HepG2 (cell line): ENCODE measurements at regions not wholly inside any gene's neighbourhood (a gene's known extent, or its start where the extent isn't known, plus 50 kb on each side); places are given as distances from the start of the nearest gene placed in this dataset.

ENCODE experiments used
- ATAC-seq: fragments of 200-7000 bp; cut with Tn5 transposase; 3 replicates; pipeline ENCODE4 v1.9.1; 2020; ENCODE audit warnings: mild to moderate bottlenecking, moderate library complexity
- BruUV-seq: library from RNA; stranded (reverse); fragments of 400-500 nt; replicated peaks from 2 replicates; lab custom pipeline; 2021; lab: Mats Ljungman, UMichigan
- CTCF ChIA-PET: fragments of 300-600 bp; formaldehyde crosslinking; extraction: SDS; loops from one replicate; lab custom pipeline; 2021; ENCODE audit warnings: low total read pairs, inconsistent platforms, low intra/inter-chr PET ratio; lab: Yijun Ruan, JAX
- POLR2A ChIA-PET: fragments of 350-600 bp; sonication (Branson Sonifier 250); formaldehyde crosslinking; loops from one replicate; lab custom pipeline; 2020; ENCODE audit warnings: antibody characterized with exemption, inconsistent platforms; lab: Yijun Ruan, JAX
- DNase-seq: peaks from one replicate; pipeline ENCODE4 v3.0.0-alpha.2; 2015; ENCODE audit warnings: low spot score
- FAIRE-seq: peaks from 3 replicates; lab custom pipeline; 2011; peaks lifted over from hg19 to GRCh38; lab: Jason Lieb, UNC
- H2AFZ ChIP-seq: one replicate; pipeline ENCODE4 v1.6.1; 2011; ENCODE audit warnings: low read length, inconsistent platforms
- H3K27ac ChIP-seq: fragments of 300-600 bp; 3 replicates; pipeline ENCODE4 v1.8.0; 2011; ENCODE audit warnings: mixed run types, mild to moderate bottlenecking, mixed read lengths, low read length, inconsistent platforms; ENCODE audit not compliant: insufficient read depth; ENCODE audit errors: extremely low read length
- H3K27me3 ChIP-seq, 2 experiments: fragments of 200-600 bp in 1 of 2; 2 replicates in 1 of 2; 3 replicates in 1 of 2; pipeline versions ENCODE4 v1.6.0 to v1.8.0; 2011; ENCODE audit warnings: low read length in 2 of 2, mild to moderate bottlenecking in 2 of 2, moderate library complexity in 2 of 2, inconsistent platforms in 1 of 2; ENCODE audit not compliant: insufficient read depth in 2 of 2, control insufficient read depth in 1 of 2
- H3K36me3 ChIP-seq, 2 experiments: fragments of 200-600 bp in 1 of 2; replicated peaks in 1 of 2; 2 replicates in 1 of 2; 3 replicates in 1 of 2; pipeline versions ENCODE4 v1.5.1 to v1.8.0; 2011; ENCODE audit warnings: low read length in 2 of 2, inconsistent platforms in 1 of 2; ENCODE audit not compliant: insufficient read depth in 2 of 2, control insufficient read depth in 1 of 2
- H3K4me1 ChIP-seq: 2 replicates; pipeline ENCODE4 v1.5.1; 2012; ENCODE audit warnings: low read length, inconsistent platforms; ENCODE audit not compliant: insufficient read depth
- H3K4me2 ChIP-seq: 2 replicates; pipeline ENCODE4 v1.6.0; 2011; ENCODE audit warnings: low read depth, low read length, inconsistent platforms
- H3K4me3 ChIP-seq, 3 experiments: fragments of 200-600 bp in 1 of 3; sonication (generic), shearing (Covaris generic) in 1 of 3; replicated peaks in 1 of 3; 2 replicates each; pipeline ENCODE4 v1.5.1; 2011 to 2016; ENCODE audit warnings: low read length in 3 of 3, inconsistent platforms in 2 of 3, low read depth in 2 of 3, mild to moderate bottlenecking in 2 of 3, control low read depth in 1 of 3, mixed read lengths in 1 of 3; ENCODE audit not compliant: insufficient read depth in 1 of 3
- H3K79me2 ChIP-seq: one replicate; pipeline ENCODE4 v1.6.1; 2011; ENCODE audit warnings: low read length, inconsistent platforms; ENCODE audit not compliant: insufficient read depth
- H3K9ac ChIP-seq: 2 replicates; pipeline ENCODE4 v1.6.0; 2011; ENCODE audit warnings: mild to moderate bottlenecking, low read depth, low read length, inconsistent platforms; ENCODE audit not compliant: insufficient read depth
- H3K9me3 ChIP-seq: 2 replicates; pipeline ENCODE4 v1.5.1; 2012; ENCODE audit warnings: mild to moderate bottlenecking, low read length
- H4K20me1 ChIP-seq: 2 replicates; pipeline ENCODE4 v1.6.0; 2011; ENCODE audit warnings: inconsistent platforms, mild to moderate bottlenecking, low read length, moderate library complexity; ENCODE audit not compliant: insufficient read depth
- AHDC1 ChIP-seq: sonication (generic); formaldehyde crosslinking; IDR thresholded peaks from 2 replicates; pipeline ENCODE4 v1.5.1; 2020; ENCODE audit warnings: mild to moderate bottlenecking, missing genetic modification reagents, borderline replicate concordance
- EEA1 ChIP-seq: sonication (generic); formaldehyde crosslinking; IDR thresholded peaks from 2 replicates; pipeline ENCODE4 v1.5.1; 2020; ENCODE audit warnings: mild to moderate bottlenecking, missing genetic modification reagents, borderline replicate concordance
- GLMP ChIP-seq: sonication (generic); formaldehyde crosslinking; IDR thresholded peaks from 2 replicates; pipeline ENCODE4 v1.9.0; 2021; ENCODE audit warnings: missing genetic modification reagents, mild to moderate bottlenecking, borderline replicate concordance
- HNF1A ChIP-seq, 2 experiments: sonication (generic) in 1 of 2; formaldehyde crosslinking in 1 of 2; IDR thresholded peaks; 2 replicates each; pipeline versions ENCODE4 v1.4.0 to v1.6.1; 2016 to 2020; ENCODE audit warnings: borderline replicate concordance in 1 of 2, low read depth in 1 of 2, mild to moderate bottlenecking in 1 of 2, missing genetic modification reagents in 1 of 2
- MIER3 ChIP-seq: IDR thresholded peaks from 2 replicates; pipeline ENCODE4 v1.6.1; 2016; ENCODE audit warnings: missing compliant biosample characterization, borderline replicate concordance
- SOX6 ChIP-seq, 2 experiments: fragments of 450-650 bp in 1 of 2; sonication (generic) in 1 of 2; formaldehyde crosslinking in 1 of 2; IDR thresholded peaks; 2 replicates each; pipeline versions ENCODE4 v1.4.0 to v1.6.1; 2017 to 2020; ENCODE audit warnings: antibody characterized with exemption in 1 of 2, mild to moderate bottlenecking in 1 of 2, missing genetic modification reagents in 1 of 2
- THYN1 ChIP-seq: sonication (generic); formaldehyde crosslinking; IDR thresholded peaks from 2 replicates; pipeline ENCODE4 v1.8.1; 2023; ENCODE audit warnings: low read depth, mild to moderate bottlenecking, moderate library complexity, missing genetic modification reagents, borderline replicate concordance
- ZMYM2 ChIP-seq: sonication (generic); formaldehyde crosslinking; IDR thresholded peaks from 2 replicates; pipeline ENCODE4 v1.8.0; 2022; ENCODE audit warnings: mild to moderate bottlenecking, missing genetic modification reagents
- ZNF619 ChIP-seq: sonication (generic); formaldehyde crosslinking; IDR thresholded peaks from 2 replicates; pipeline ENCODE4 v1.4.0; 2020; ENCODE audit warnings: mild to moderate bottlenecking, missing genetic modification reagents
- WGBS: methylation state at CpG from one replicate; pipeline ENCODE4 v1.1.6; 2017; ENCODE audit warnings: low lambda C conversion rate; 5-methylcytosine and 5-hydroxymethylcytosine counted together
- in situ Hi-C: cut with HindIII; loops from 2 replicates; pipeline ENCODE4 v1.10.0; 2017; ENCODE audit warnings: low pct_unique_long_range_greater_than_20kb; ENCODE audit not compliant: extremely low pct_ligation_motif_present
- intact Hi-C: fragments of 100-400 bp; cut with micrococcal nuclease; formaldehyde crosslinking; loops from one replicate; pipeline ENCODE4 v1.10.0; 2022; ENCODE audit not compliant: unreplicated experiment

GRCh38 chr15:53218666-53219580 lies 428.8 kb upstream of the ONECUT1 start:
- Histone ChIP-seq H3K27ac (no peak overlapping the region), H3K4me2 (0 out of 2 replicates have a peak overlapping the region, but pooled peaks have one; percentile 3), H3K4me1 (peaks cover 28% of the 10 kb centered on the region), H3K36me3 (no peaks in the 10 kb centered on the region), H3K4me3 (no peak overlapping the region), H3K9me3 (no peaks in the 10 kb centered on the region), H3K79me2 (no peaks in the 10 kb centered on the region), H4K20me1 (no peaks in the 10 kb centered on the region), H2AFZ (no peak overlapping the region), H3K9ac (no peak overlapping the region), H3K27me3 (no peaks in the 10 kb centered on the region)
- intact Hi-C loops (no loop called here), in situ Hi-C loops (no loop called here)
- peak; percentile 18 for DNase-seq
- POLR2A ChIA-PET, result no interaction called here
- 55% methylated on average over 7 of the region's 7 CpGs for WGBS
- ATAC-seq, result peak; percentile 93
- BruUV-seq, result no TSS peak
- CTCF ChIA-PET, result no interaction called here
- peak; percentile 58 for FAIRE-seq
- TF ChIP-seq THYN1, result no peak
- peak; percentile 82 for TF ChIP-seq HNF1A (IDR thresholded peaks at IDR 0.05; ENCODE audit: low read depth)
- TF ChIP-seq HNF1A (CRISPR knock-in tag; IDR thresholded peaks at IDR 0.05; ENCODE audit: borderline replicate concordance), result peak; percentile 67; the same call in 1 of the 2 replicates
- peak; percentile 80; the same call in 1 of the 2 replicates for TF ChIP-seq AHDC1 (CRISPR knock-in tag)
- TF ChIP-seq ZMYM2 (CRISPR knock-in tag), result 0 out of 2 replicates have a peak, but pooled peaks have one; percentile 35
- TF ChIP-seq ZNF619 (CRISPR knock-in tag), result no peak
- TF ChIP-seq SOX6 (IDR thresholded peaks at IDR 0.05), result no peak
- peak; percentile 60; the same call in 1 of the 2 replicates for TF ChIP-seq SOX6 (CRISPR knock-in tag; IDR thresholded peaks at IDR 0.05)
- no peak; the same call in 1 of the 2 replicates for TF ChIP-seq MIER3 (CRISPR knock-in tag)
- no peak for TF ChIP-seq EEA1 (CRISPR knock-in tag)
- TF ChIP-seq GLMP (CRISPR knock-in tag), result no peak
